Fibroblast of lung (primary cell): ENCODE measurements at regions not wholly inside any gene's neighbourhood (a gene's known extent, or its start where the extent isn't known, plus 50 kb on each side); places are given as distances from the start of the nearest gene placed in this dataset.

Experiments used
- DNase-seq, 2 donors: peaks; one replicate each; pipeline versions ENCODE4 v3.0.0 to v3.0.0-alpha.2; 2010; ENCODE audit warnings: low read depth in 2 of 2
- H2AFZ ChIP-seq: 2 replicates; pipeline ENCODE4 v1.5.1; 2012; ENCODE audit warnings: low read length, control low read depth, inconsistent platforms
- H3K27ac ChIP-seq: 2 replicates; pipeline ENCODE4 v1.5.1; 2011; ENCODE audit warnings: low read length, control low read depth; ENCODE audit not compliant: insufficient read depth
- H3K27me3 ChIP-seq: 2 replicates; pipeline ENCODE4 v1.5.1; 2011; ENCODE audit warnings: mild to moderate bottlenecking, low read length; ENCODE audit not compliant: control insufficient read depth, insufficient read depth
- H3K36me3 ChIP-seq: 2 replicates; pipeline ENCODE4 v1.5.1; 2011; ENCODE audit warnings: low read length; ENCODE audit not compliant: control insufficient read depth, insufficient read depth
- H3K4me1 ChIP-seq: 2 replicates; pipeline ENCODE4 v1.5.1; 2011; ENCODE audit warnings: low read length; ENCODE audit not compliant: control insufficient read depth, insufficient read depth; ENCODE audit errors: extremely low read depth
- H3K4me2 ChIP-seq: 2 replicates; pipeline ENCODE4 v1.5.1; 2011; ENCODE audit warnings: low read length, control low read depth; ENCODE audit not compliant: insufficient read depth; ENCODE audit errors: extremely low read depth
- H3K4me3 ChIP-seq, 4 experiments: fragments of 200-600 bp in 1 of 4; sonication (generic) in 1 of 4; replicated peaks in 1 of 4; 2 replicates each; pipeline ENCODE4 v1.5.1; 2011 to 2016; ENCODE audit warnings: low read length in 4 of 4, low read depth in 3 of 4, mild to moderate bottlenecking in 3 of 4, control low read depth in 2 of 4, inconsistent platforms in 1 of 4, mixed read lengths in 1 of 4; ENCODE audit not compliant: insufficient read depth in 1 of 4; ENCODE audit errors: control extremely low read depth in 1 of 4
- H3K79me2 ChIP-seq: 2 replicates; pipeline ENCODE4 v1.5.1; 2012; ENCODE audit warnings: mild to moderate bottlenecking, low read length, inconsistent platforms; ENCODE audit not compliant: control insufficient read depth, insufficient read depth
- H3K9ac ChIP-seq: 2 replicates; pipeline ENCODE4 v1.5.1; 2011; ENCODE audit warnings: mild to moderate bottlenecking, low read length, control low read depth; ENCODE audit not compliant: insufficient read depth
- H3K9me3 ChIP-seq: 2 replicates; pipeline ENCODE4 v1.5.1; 2012; ENCODE audit warnings: low read depth, low read length; ENCODE audit not compliant: control insufficient read depth, insufficient read depth
- H4K20me1 ChIP-seq: 2 replicates; pipeline ENCODE4 v1.5.1; 2011; ENCODE audit warnings: low read length; ENCODE audit not compliant: control insufficient read depth, insufficient read depth; ENCODE audit errors: extremely low read depth
- CTCF ChIP-seq, 2 donors: IDR thresholded peaks in 1 of 2; conservative IDR thresholded peaks in 1 of 2; 1 replicate in 1 of 2; 2 replicates in 1 of 2; pipeline ENCODE4 v1.5.1; 2011 to 2012; ENCODE audit warnings: low read length in 2 of 2, control low read depth in 1 of 2, inconsistent platforms in 1 of 2, low read depth in 1 of 2, mild to moderate bottlenecking in 1 of 2
- EZH2 ChIP-seq: IDR thresholded peaks from 2 replicates; pipeline ENCODE4 v1.5.1; 2012; ENCODE audit warnings: low read length, control low read depth, mild to moderate bottlenecking; ENCODE audit errors: missing control alignments

DNA sequence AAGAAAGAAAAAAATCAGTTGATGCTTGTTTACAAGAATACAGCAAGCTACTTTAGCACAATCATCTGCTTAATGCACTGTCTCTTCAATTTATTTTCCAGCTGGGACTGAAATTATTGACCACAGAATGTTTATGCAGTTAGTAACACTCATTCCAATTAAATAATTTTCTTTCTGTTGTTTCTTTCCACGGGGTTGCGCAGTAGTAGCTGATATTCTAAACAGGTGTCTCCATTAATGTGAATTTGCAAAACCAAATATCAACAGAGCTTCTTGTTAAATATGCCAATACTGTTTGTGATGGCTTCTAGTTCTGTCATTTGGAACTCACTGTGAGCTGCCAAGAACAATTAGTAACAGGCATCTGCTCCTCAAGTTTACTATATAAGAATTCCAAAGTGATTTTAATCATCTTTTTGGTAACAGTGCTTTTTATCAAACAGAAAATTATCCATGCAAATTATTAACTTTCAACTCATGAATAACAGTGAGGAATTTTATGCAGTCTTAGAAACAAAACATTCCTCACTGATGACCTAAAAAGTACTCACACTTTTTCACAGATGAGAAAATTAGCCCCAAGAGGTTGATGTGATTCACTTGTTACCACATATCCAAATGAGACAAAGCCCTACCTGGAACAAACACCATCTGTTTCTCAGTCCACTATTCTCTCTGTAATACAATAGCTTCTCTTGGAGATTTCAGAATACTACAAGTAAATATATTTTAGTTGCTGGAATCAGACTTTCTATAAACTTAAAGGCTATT, 567.6 kb upstream of the RGMB start:
- Histone ChIP-seq H3K4me3 (no peak overlapping the region), H3K79me2 (no peaks in the 10 kb centered on the region), H3K27ac (no peak overlapping the region), H3K4me1 (peaks cover 3% of the 10 kb centered on the region), H3K9me3 (no peaks in the 10 kb centered on the region), H3K36me3 (no peaks in the 10 kb centered on the region), H3K27me3 (no peaks in the 10 kb centered on the region), H3K9ac (no peak overlapping the region), H2AFZ (no peak overlapping the region), H3K4me2 (no peak overlapping the region), H4K20me1 (no peaks in the 10 kb centered on the region)
- TF ChIP-seq CTCF (conservative IDR thresholded peaks at IDR 0.05 in 1 of 2, IDR thresholded peaks at IDR 0.05 in 1 of 2; ENCODE audit: low read depth in 1 of 2, low read length in 2 of 2): no peak
- no peak for TF ChIP-seq EZH2
- peak in 1 of 2 donors; percentile 71 for DNase-seq

GRCh38 chr5:98206566-98206965, 566.9 kb upstream of the RGMB start:
- Histone ChIP-seq H3K4me2 (no peak overlapping the region), H3K27ac (no peak overlapping the region), H3K27me3 (no peaks in the 10 kb centered on the region), H4K20me1 (no peaks in the 10 kb centered on the region), H2AFZ (no peak overlapping the region), H3K4me1 (peaks cover 3% of the 10 kb centered on the region), H3K9ac (no peak overlapping the region), H3K79me2 (no peaks in the 10 kb centered on the region), H3K36me3 (no peaks in the 10 kb centered on the region), H3K9me3 (no peaks in the 10 kb centered on the region), H3K4me3 (no peak overlapping the region)
- TF ChIP-seq CTCF (conservative IDR thresholded peaks at IDR 0.05 in 1 of 2, IDR thresholded peaks at IDR 0.05 in 1 of 2; ENCODE audit: low read depth in 1 of 2, low read length in 2 of 2) (no peak), EZH2 (no peak)
- DNase-seq: no peak

DNA sequence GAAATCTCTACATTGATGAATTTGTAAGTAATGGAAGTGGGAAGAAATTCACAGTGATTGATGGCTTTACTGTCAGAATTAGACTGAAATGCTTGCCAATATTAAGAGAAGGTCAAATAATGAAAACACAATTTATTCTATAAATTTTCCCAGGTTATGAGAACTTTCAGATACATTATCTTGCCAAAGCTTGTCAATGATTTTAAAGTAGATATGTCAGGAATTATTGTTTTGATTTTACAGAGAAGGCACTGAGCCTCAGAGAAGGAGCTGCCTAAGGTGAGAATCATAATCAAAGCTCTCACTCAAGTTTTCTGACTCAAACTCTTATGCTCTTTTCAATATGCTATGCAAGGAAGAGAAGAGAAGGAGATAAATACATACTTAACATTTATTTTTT, 564.0 kb upstream of the RGMB start:
- no peaks in the 10 kb centered on the region for H3K9me3 ChIP-seq
- TF ChIP-seq EZH2 (no peak), CTCF (conservative IDR thresholded peaks at IDR 0.05 in 1 of 2, IDR thresholded peaks at IDR 0.05 in 1 of 2; ENCODE audit: low read depth in 1 of 2, low read length in 2 of 2) (no peak)
- H2AFZ ChIP-seq: no peak overlapping the region
- no peak overlapping the region for H3K4me2 ChIP-seq
- H3K4me3 ChIP-seq: no peak overlapping the region
- H4K20me1 ChIP-seq: no peaks in the 10 kb centered on the region
- no peaks in the 10 kb centered on the region for H3K79me2 ChIP-seq
- no peaks in the 10 kb centered on the region for H3K36me3 ChIP-seq
- H3K9ac ChIP-seq: no peak overlapping the region
- H3K4me1 ChIP-seq: peaks cover 3% of the 10 kb centered on the region
- no peaks in the 10 kb centered on the region for H3K27me3 ChIP-seq
- no peak overlapping the region for H3K27ac ChIP-seq
- no peak for DNase-seq
